HK-2 (cell line): ENCODE measurements at regions not wholly inside any gene's neighbourhood (a gene's known extent, or its start where the extent isn't known, plus 50 kb on each side); places are given as distances from the start of the nearest gene placed in this dataset.

ENCODE experiments used
- DNase-seq: peaks from one replicate; pipeline ENCODE4 v3.0.0-alpha.2; 2018; ENCODE audit not compliant: unreplicated experiment

GRCh38 chr15:38176155-38176554, 76.5 kb upstream of the SPRED1 start:
- no peak for DNase-seq

GRCh38 chr15:38176691-38177090, 75.9 kb upstream of the SPRED1 start:
- no peak for DNase-seq

- DNase-seq: no peak
These were observed 69.7 kb upstream of the SPRED1 start for GRCh38 chr15:38182900-38183299.

GRCh38 chr15:38186507-38186906, 66.1 kb upstream of the SPRED1 start:
- no peak for DNase-seq

- DNase-seq: no peak
These were observed 64.9 kb upstream of the SPRED1 start for GRCh38 chr15:38187630-38188313.

GRCh38 chr15:38189671-38190295, 62.9 kb upstream of the SPRED1 start:
- DNase-seq: no peak

GRCh38 chr15:38190501-38190900, 62.1 kb upstream of the SPRED1 start:
- DNase-seq: no peak

GRCh38 chr15:38192496-38192895, 60.1 kb upstream of the SPRED1 start:
- no peak for DNase-seq

- no peak for DNase-seq
These were observed 59.1 kb upstream of the SPRED1 start for GRCh38 chr15:38193496-38193895.

GRCh38 chr15:38195191-38195901, 57.3 kb upstream of the SPRED1 start:
- no peak for DNase-seq

- DNase-seq: no peak
These were observed 56.6 kb upstream of the SPRED1 start for GRCh38 chr15:38196076-38196475.

- no peak for DNase-seq
These were observed 55.1 kb upstream of the SPRED1 start for GRCh38 chr15:38197553-38197952.

GRCh38 chr15:38201714-38202113, 50.9 kb upstream of the SPRED1 start:
- no peak for DNase-seq

GRCh38 chr15:38202361-38202760, 50.3 kb upstream of the SPRED1 start:
- DNase-seq: no peak
